ENCODE measurements at regions not wholly inside any gene's neighbourhood (a gene's known extent, or its start where the extent isn't known, plus 50 kb on each side); places are given as distances from the start of the nearest gene placed in this dataset.

DNA sequence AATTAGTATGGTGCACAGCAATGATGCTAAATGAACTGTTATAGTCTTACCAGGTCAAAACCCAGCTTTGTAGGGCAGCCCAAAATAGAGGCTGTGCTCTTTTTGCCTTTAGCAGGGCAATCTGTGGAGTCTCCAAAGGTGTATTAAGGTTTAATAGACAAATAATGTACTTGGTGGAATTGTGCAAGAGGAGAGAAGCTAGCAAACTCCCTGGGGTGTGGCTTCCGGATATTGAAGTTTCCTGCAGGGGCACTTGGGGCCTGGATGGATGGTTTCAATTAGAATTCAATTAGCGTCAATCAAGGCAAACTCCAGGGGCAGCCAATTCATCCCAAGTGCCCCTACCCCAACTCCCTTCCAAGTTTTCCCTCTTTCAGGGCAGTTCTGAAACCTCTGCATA lies 285.8 kb downstream of the UTP18 start:
- TF ChIP-seq POLR2A (IDR thresholded peaks at IDR 0.05): no peak
- TF ChIP-seq, protein P1, sequence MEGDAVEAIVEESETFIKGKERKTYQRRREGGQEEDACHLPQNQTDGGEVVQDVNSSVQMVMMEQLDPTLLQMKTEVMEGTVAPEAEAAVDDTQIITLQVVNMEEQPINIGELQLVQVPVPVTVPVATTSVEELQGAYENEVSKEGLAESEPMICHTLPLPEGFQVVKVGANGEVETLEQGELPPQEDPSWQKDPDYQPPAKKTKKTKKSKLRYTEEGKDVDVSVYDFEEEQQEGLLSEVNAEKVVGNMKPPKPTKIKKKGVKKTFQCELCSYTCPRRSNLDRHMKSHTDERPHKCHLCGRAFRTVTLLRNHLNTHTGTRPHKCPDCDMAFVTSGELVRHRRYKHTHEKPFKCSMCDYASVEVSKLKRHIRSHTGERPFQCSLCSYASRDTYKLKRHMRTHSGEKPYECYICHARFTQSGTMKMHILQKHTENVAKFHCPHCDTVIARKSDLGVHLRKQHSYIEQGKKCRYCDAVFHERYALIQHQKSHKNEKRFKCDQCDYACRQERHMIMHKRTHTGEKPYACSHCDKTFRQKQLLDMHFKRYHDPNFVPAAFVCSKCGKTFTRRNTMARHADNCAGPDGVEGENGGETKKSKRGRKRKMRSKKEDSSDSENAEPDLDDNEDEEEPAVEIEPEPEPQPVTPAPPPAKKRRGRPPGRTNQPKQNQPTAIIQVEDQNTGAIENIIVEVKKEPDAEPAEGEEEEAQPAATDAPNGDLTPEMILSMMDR (IDR thresholded peaks at IDR 0.05): no peak

Measured in adrenal gland (tissue), 5 donors.